T follicular helper cell (primary cell): ENCODE measurements at regions not wholly inside any gene's neighbourhood (a gene's known extent, or its start where the extent isn't known, plus 50 kb on each side); places are given as distances from the start of the nearest gene placed in this dataset.

Experiments used
- DNase-seq: peaks from one replicate; pipeline ENCODE4 v3.0.0-alpha.2; 2020; ENCODE audit warnings: low read depth

DNA sequence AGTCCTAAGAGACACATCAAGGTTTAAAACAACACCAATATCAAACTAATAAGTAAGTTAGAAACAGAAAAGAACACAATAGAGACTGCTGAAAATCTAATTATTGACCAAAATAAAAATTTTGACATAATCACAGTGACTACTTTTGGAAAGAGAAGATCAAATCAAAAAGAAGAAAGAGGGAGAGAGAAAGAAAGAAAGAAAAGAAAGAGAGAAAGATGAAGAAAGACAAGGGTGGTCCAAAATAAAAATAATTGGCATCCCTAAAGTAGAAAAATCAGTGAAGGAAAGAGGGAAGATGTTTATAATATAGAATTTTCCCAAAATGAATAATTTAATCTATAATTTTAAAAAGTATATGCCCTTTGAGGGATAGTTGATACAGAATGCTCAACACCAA is 118.8 kb upstream of the VIPR2 start:
- DNase-seq: no peak

- DNase-seq: no peak
These were observed 109.0 kb upstream of the VIPR2 start for GRCh38 chr7:159253657-159254056.

DNA sequence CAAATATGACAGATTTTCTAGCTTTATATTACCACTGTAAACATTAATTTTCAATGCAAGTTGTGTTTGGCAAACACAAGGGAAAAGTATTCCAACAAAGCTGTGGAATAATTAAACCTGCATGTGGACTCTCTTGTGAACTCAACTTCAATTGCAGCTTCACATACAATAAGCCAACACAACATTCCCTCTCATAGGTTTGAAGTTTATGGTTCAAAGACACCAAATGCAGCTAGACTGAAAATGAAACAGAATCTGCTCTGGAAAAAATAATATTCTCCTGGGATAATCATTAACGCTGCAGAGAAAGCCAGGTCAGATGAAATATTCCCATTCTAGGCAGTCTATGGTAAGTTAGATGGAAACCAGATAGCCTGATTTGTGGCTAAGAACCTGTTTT is 105.8 kb upstream of the VIPR2 start:
- no peak for DNase-seq

- DNase-seq: no peak
These were observed 105.0 kb upstream of the VIPR2 start for GRCh38 chr7:159249671-159250070.

- no peak for DNase-seq
These were observed 103.2 kb upstream of the VIPR2 start for GRCh38 chr7:159247910-159248309.

GRCh38 chr7:159246702-159247480 is 102.2 kb upstream of the VIPR2 start:
- no peak for DNase-seq

GRCh38 chr7:159240962-159241361 is 96.3 kb upstream of the VIPR2 start:
- DNase-seq: no peak

GRCh38 chr7:159239028-159239427 is 94.4 kb upstream of the VIPR2 start:
- no peak for DNase-seq

DNA sequence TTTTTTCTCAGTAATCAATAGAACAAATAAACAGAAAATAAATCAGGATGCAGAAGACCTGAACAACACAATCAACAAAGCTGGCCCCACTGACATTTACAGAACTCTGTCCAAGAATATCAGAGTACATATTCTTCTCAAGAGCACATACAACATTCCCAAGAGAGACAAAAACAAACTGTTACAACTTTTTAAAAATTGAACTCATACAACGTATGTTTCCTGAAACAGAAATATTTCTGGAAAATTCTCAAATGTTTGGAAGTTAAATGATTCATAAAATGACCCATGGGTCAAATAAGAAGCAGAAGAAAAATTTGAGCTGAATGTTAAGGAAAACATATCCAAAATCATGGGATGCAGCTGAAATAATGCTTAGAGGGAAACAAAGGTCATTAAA is 93.9 kb upstream of the VIPR2 start:
- no peak for DNase-seq

- DNase-seq: no peak
These were observed 92.5 kb upstream of the VIPR2 start for GRCh38 chr7:159237022-159237653.

- DNase-seq: no peak
These were observed 86.3 kb upstream of the VIPR2 start for GRCh38 chr7:159231017-159231416.

DNA sequence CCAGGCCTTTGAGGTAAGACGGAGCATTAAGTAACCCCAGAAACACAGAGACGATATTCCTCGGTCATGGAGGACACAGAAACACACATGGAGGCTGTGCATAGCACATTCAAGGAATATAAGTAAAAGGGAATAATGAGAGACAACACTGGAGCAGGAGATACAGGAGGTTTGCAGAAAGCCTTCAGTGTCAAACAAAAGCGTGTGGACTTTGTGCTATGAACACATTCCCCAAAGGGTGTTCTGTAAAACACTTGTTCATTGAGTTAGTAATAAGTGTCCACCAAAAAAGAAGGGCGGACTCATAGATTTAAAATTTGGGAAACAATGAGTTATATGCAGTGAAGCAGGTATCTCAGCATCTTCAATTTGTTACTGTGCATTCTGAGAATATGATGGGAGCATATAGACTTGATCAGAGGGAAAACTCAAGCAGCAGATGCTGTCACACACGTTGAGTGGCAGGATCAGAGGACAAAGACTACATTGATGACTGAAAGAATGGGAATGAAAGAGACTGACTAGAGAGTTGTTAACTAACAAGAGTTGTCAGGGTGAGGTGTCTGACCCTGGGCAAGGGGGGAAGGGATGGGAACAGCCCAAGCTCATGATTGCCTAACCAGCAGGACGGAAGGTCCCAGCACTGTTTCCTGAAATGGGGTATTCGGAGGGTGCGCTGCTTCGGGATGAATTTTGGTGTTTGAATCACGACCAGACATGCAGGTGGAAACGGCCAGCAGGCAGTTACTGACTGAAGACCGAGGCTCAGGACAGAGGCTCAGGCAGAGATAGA is 85.2 kb upstream of the VIPR2 start:
- DNase-seq: no peak

- DNase-seq: no peak
These were observed 82.8 kb upstream of the VIPR2 start for GRCh38 chr7:159227433-159227832.

DNA sequence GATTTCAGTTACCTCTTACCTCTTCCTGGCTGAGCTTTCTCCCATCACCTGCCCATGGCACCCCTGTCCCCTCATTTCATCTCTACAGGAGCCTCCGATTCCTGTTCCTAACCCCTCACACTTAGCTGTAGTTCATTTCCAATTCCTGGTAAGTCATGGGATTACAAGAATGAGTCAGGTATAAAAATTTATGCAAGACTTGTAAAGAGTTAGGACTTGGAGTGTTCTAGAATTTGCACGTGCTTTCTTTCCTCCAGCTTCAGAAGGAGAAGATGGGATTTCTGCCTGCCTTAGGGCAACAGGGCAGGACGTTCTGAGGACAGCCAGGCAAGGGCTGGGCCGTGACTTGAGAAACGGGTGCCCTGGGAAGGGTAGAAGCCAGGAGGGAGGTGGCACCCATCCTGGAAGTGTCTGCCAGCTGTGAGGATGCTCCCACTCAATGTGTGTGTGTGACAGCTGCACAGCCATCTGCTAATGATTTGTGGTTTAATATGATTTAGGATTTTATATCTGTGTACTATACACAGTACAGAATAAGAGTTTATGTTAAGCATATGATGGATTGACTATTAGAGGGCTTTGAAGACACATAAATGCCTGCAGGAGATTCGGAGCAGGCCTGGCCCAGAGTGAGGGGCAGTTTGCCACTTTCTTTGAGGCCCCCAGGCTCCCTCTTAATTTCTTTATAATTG is 81.5 kb upstream of the VIPR2 start:
- DNase-seq: no peak

DNA sequence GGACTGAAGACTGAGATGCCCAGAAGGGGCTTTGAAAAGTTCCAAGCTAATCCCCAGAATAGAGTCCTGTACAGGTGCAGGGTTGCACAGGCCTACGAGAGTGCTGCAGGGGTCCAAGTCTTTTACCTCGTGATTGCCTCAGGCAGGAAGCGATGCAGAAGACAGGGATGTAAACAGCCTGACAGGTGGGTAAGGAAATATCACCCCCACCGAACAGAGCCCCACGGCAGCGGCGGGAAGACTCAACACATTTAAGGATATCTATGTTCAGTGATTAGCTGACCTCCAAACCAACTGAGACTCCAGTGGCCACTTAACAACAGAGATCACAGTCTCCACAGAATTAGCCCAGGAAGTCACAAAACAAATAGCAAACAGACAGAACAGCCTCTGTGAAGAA is 73.9 kb upstream of the VIPR2 start:
- no peak for DNase-seq

GRCh38 chr7:159218170-159218569 is 73.5 kb upstream of the VIPR2 start:
- DNase-seq: no peak

DNA sequence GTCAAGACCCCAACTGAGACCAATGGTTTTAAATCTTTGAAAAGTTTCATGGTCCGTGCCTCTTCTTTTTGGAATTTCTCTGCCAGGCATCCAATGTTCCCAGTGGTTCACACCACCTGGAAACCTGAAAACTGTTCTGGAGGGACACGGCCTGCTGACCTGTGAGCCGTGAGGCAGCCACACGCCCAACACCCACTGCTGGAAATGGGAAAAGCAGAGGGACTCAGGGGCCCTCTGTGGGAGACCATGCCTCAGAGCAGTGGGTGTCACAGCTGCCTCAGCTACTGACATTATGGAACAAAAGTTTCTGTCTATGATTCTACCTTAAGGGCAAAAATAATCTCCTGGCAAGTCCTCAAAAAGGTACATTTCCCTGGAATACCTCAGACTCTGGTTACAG is 70.4 kb upstream of the VIPR2 start:
- DNase-seq: no peak

DNA sequence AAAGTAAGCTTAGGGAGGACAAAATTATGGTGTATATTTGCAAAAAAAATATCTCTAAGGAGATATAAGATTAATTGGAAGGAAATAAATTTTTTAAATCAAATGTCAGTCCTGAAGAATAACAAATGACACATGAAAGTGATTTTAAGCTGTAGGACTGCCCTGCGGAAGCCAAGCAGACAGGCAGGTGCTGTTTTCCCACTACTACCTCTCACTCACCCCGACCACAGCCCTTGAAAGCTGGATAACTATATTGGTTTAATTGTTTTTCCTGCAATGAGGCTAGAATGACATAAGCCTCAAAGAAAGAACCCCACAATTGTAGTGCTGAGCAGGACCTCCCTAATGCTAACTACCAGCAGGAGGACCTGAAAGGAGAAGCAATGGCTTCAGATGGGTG is 68.6 kb upstream of the VIPR2 start:
- no peak for DNase-seq

DNA sequence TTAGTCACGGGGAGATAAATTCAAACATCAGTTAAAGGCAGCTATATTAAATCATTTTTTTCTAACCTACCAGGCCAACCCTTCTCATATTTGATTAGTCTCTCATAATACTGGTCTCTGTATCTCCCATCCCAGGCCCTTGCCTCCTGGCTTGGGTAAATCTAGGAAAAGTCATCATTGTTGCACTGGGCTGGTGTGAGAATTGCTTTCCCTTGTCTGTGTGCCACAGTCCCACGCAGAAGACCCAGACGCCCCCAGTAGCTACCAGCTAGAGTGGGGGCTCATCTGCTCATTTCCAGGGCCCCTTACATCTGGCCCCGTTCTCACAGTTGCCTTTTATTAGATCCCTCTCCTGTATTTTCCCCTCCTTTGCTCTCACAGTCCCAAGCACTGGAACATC is 67.6 kb upstream of the VIPR2 start:
- DNase-seq: no peak

- no peak for DNase-seq
These were observed 67.0 kb upstream of the VIPR2 start for GRCh38 chr7:159211540-159212182.

DNA sequence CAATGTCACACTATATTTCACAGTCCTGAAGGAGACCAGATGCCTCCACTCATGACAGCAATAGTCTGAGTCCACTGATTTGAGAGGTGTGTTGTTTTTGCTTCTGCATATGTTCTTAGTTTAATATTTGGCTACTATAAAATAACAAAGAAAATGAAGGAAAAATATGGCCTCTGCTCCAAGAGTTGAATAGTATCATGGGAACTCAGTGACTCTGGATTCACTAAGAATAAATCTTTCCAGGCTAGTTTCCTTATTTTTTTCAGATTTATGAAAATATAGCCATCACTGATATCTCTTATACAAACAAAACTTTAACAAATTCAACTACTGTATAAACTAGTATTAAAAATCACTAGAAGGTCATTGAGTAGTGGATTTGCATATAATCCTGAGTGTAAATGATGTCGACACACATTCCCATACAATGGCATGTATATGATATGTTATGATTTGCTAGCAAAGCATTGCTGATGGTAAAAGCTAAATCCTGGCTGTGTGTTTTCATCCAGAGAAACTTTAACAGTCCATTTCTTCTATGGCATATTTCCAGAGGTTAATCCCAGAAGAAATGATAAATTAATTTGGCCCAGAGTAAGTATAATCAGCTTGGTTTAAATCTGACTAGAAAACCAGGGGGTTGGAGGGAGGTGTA is 66.0 kb upstream of the VIPR2 start:
- DNase-seq: no peak
